HFF-Myc (cell line): ENCODE measurements at regions not wholly inside any gene's neighbourhood (a gene's known extent, or its start where the extent isn't known, plus 50 kb on each side); places are given as distances from the start of the nearest gene placed in this dataset.

Source experiments
- DNase-seq: peaks from one replicate; pipeline ENCODE4 v3.0.0-alpha.2; 2011; ENCODE audit warnings: low read depth; ENCODE audit errors: extremely low read depth
- H3K4me3 ChIP-seq: replicated peaks from 2 replicates; pipeline ENCODE4 v1.5.1; 2011; ENCODE audit warnings: low read depth, mild to moderate bottlenecking, control low read depth, low read length
- CTCF ChIP-seq: IDR thresholded peaks from 2 replicates; pipeline ENCODE4 v1.5.1; 2012; ENCODE audit warnings: mild to moderate bottlenecking, low read depth, low read length, control low read depth; ENCODE audit errors: missing control alignments

- no peak for TF ChIP-seq CTCF
- no peak overlapping the region for H3K4me3 ChIP-seq
- no peak for DNase-seq
Measured at GRCh38 chr2:183998041-183998796, 600.1 kb upstream of the ZNF804A start.

- no peak for DNase-seq
- H3K4me3 ChIP-seq, result no peak overlapping the region
- TF ChIP-seq CTCF, result no peak
Measured at GRCh38 chr2:183998797-183999190, 599.5 kb upstream of the ZNF804A start.

GRCh38 chr2:184004289-184004947 lies 593.9 kb upstream of the ZNF804A start:
- no peak for DNase-seq
- no peak for TF ChIP-seq CTCF

GRCh38 chr2:184004948-184005672 lies 593.2 kb upstream of the ZNF804A start:
- no peak overlapping the region for H3K4me3 ChIP-seq
- no peak for TF ChIP-seq CTCF
- no peak for DNase-seq

More at GRCh38 chr2:184004289-184004947, 593.9 kb upstream of the ZNF804A start:
- H3K4me3 ChIP-seq, result no peak overlapping the region

- TF ChIP-seq CTCF, result no peak
- no peak for DNase-seq
- no peak overlapping the region for H3K4me3 ChIP-seq
Measured at GRCh38 chr2:184006998-184007397, 591.3 kb upstream of the ZNF804A start.

GRCh38 chr2:184026961-184027360 lies 571.4 kb upstream of the ZNF804A start:
- H3K4me3 ChIP-seq, result no peak overlapping the region
- DNase-seq, result no peak
- TF ChIP-seq CTCF, result no peak
